Calu3 (cell line): ENCODE measurements at regions not wholly inside any gene's neighbourhood (a gene's known extent, or its start where the extent isn't known, plus 50 kb on each side); places are given as distances from the start of the nearest gene placed in this dataset.

Experiments used
- BruUV-seq: library from RNA; stranded (reverse); fragments of 400-500 nt; replicated peaks from 2 replicates; lab custom pipeline; 2021; lab: Mats Ljungman, UMichigan
- CTCF ChIA-PET: fragments of 300-600 bp; sonication (Branson Sonifier 250); formaldehyde crosslinking; loops from one replicate; lab custom pipeline; 2022; ENCODE audit warnings: antibody characterized with exemption; lab: Charles Lee
- DNase-seq: peaks from one replicate; pipeline ENCODE4 v3.0.0; 2022
- H3K27ac Mint-ChIP-seq: one replicate; pipeline ENCODE4 v1.8.0; 2022; ENCODE audit warnings: mixed read lengths; ENCODE audit not compliant: unreplicated experiment
- H3K27me3 Mint-ChIP-seq: one replicate; pipeline ENCODE4 v1.8.0; 2022; ENCODE audit warnings: mixed read lengths; ENCODE audit not compliant: unreplicated experiment
- H3K36me3 Mint-ChIP-seq: one replicate; pipeline ENCODE4 v1.8.0; 2022; ENCODE audit warnings: mild to moderate bottlenecking, moderate library complexity, mixed read lengths; ENCODE audit not compliant: insufficient read depth, unreplicated experiment
- H3K4me1 Mint-ChIP-seq: one replicate; pipeline ENCODE4 v1.8.0; 2022; ENCODE audit warnings: mild to moderate bottlenecking, low read depth, mixed read lengths; ENCODE audit not compliant: unreplicated experiment
- H3K4me3 Mint-ChIP-seq: one replicate; pipeline ENCODE4 v1.8.0; 2022; ENCODE audit warnings: mild to moderate bottlenecking, low read depth, moderate library complexity, mixed read lengths; ENCODE audit not compliant: unreplicated experiment
- H3K9me3 Mint-ChIP-seq: one replicate; pipeline ENCODE4 v1.8.0; 2022; ENCODE audit warnings: low read depth, mixed read lengths; ENCODE audit not compliant: unreplicated experiment
- intact Hi-C: fragments of 100-400 bp; cut with micrococcal nuclease; formaldehyde crosslinking; loops from one replicate; pipeline ENCODE4 v1.10.0; 2022; ENCODE audit not compliant: unreplicated experiment
- TF ChIP-seq, protein P1 (sequence below): fragments of 200-600 bp; IDR thresholded peaks from one replicate; pipeline ENCODE4 v1.8.0; 2022; ENCODE audit warnings: antibody characterized with exemption; ENCODE audit not compliant: unreplicated experiment

DNA sequence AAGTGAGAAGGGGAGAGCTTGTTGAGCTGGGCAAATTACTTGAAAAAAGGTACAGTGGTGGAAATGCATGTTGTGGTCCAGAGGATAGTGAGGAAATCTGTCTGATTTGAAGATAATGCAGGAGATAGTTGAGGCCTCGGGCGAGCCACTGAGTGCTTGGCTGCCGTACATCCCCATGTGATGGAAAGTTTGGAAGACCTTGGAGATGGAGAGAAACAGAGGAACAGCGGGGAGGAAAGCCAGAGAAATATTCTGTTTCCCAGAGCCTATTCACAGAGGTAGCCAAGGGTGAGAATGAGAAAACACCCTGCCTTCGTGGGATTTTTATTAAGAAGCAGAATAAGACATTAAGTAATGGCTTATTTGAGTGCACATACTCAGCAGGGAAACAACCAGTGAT is 498.2 kb downstream of the BCL11B start:
- CTCF ChIA-PET: no interaction called here
- H3K4me3 Mint-ChIP-seq: no peak overlapping the region
- TF ChIP-seq, protein P1, sequence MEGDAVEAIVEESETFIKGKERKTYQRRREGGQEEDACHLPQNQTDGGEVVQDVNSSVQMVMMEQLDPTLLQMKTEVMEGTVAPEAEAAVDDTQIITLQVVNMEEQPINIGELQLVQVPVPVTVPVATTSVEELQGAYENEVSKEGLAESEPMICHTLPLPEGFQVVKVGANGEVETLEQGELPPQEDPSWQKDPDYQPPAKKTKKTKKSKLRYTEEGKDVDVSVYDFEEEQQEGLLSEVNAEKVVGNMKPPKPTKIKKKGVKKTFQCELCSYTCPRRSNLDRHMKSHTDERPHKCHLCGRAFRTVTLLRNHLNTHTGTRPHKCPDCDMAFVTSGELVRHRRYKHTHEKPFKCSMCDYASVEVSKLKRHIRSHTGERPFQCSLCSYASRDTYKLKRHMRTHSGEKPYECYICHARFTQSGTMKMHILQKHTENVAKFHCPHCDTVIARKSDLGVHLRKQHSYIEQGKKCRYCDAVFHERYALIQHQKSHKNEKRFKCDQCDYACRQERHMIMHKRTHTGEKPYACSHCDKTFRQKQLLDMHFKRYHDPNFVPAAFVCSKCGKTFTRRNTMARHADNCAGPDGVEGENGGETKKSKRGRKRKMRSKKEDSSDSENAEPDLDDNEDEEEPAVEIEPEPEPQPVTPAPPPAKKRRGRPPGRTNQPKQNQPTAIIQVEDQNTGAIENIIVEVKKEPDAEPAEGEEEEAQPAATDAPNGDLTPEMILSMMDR: no peak
- no peaks in the 10 kb centered on the region for H3K4me1 Mint-ChIP-seq
- no TSS peak for BruUV-seq
- intact Hi-C loops: no loop called here
- H3K36me3 Mint-ChIP-seq: no peaks in the 10 kb centered on the region
- no peaks in the 10 kb centered on the region for H3K9me3 Mint-ChIP-seq
- DNase-seq: no peak
- H3K27ac Mint-ChIP-seq: no peak overlapping the region
- peaks cover 36% of the 10 kb centered on the region for H3K27me3 Mint-ChIP-seq

DNA sequence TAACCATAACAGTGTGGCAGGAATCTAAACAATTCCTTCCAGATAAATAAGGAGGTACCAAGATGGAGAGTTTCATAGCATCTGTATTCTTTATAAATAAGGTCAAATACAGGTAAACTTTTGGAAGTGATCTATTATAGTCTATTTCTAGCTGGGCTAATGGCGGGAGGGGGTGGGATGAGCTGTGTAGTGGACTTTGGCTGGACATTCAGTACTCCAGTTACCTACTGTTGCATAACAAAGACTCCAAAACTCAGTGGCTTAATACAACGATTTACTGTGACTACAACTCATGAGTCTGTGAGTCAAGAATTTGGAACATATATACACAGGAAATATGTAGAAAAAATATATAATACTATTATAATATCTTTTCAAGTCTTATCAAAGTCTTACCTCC is 496.1 kb downstream of the BCL11B start:
- TF ChIP-seq, protein P1: no peak
- peaks cover 36% of the 10 kb centered on the region for H3K27me3 Mint-ChIP-seq
- H3K4me3 Mint-ChIP-seq: no peak overlapping the region
- intact Hi-C loops: no loop called here
- H3K27ac Mint-ChIP-seq: no peak overlapping the region
- H3K36me3 Mint-ChIP-seq: no peaks in the 10 kb centered on the region
- no peaks in the 10 kb centered on the region for H3K4me1 Mint-ChIP-seq
- no peak for DNase-seq
- no peaks in the 10 kb centered on the region for H3K9me3 Mint-ChIP-seq
- no TSS peak for BruUV-seq
- CTCF ChIA-PET: no interaction called here

DNA sequence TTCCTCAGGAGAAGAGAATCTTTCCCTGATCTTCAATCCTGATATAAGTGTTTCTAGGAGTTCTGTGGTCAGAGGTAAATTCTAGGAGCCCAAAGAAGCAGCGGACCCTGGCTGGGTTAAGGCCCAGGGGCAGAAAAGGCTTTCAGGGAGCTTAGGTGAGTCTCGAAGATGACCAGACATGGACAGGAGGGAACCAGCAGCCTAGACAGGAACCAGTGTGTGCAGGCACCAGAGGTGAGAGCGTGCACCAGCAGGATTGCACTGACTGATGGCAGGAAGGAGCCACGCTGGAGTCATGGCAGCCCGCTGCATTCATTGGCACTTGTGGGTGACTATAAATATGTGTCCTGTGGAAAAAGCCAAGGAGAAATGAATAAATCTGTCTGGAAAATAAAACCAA is 489.9 kb downstream of the BCL11B start:
- Mint-ChIP-seq H3K36me3 (no peaks in the 10 kb centered on the region), H3K4me3 (no peak overlapping the region), H3K4me1 (no peaks in the 10 kb centered on the region), H3K27ac (no peak overlapping the region), H3K27me3 (peaks cover 14% of the 10 kb centered on the region), H3K9me3 (peaks cover 6% of the 10 kb centered on the region)
- CTCF ChIA-PET: no interaction called here
- intact Hi-C loops: no loop called here
- TF ChIP-seq, protein P1: no peak
- no TSS peak for BruUV-seq
- DNase-seq: no peak

DNA sequence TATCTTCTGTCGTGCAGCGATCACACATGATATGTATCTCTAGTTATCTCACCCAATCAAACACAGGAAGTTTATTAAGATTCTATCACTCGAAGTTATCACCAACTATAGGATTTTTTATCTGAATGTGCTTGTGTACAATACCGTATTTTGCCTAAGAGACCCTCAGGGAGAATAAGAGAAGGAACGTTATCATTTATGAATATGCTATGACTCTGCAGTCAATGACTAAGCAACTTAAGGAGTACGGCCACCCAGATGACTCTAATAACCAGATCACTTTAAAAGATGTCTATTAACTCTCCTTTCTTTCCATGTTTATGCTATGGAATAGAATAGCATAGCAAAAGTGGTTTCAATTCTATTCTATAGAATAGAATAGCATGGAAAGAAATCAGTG is 486.4 kb downstream of the BCL11B start:
- Mint-ChIP-seq H3K27me3 (peaks cover 44% of the 10 kb centered on the region), H3K9me3 (peaks cover 9% of the 10 kb centered on the region), H3K4me1 (no peaks in the 10 kb centered on the region), H3K36me3 (no peaks in the 10 kb centered on the region), H3K4me3 (no peak overlapping the region), H3K27ac (no peak overlapping the region)
- DNase-seq: no peak
- CTCF ChIA-PET: no interaction called here
- no TSS peak for BruUV-seq
- TF ChIP-seq, protein P1: no peak
- intact Hi-C loops: no loop called here

DNA sequence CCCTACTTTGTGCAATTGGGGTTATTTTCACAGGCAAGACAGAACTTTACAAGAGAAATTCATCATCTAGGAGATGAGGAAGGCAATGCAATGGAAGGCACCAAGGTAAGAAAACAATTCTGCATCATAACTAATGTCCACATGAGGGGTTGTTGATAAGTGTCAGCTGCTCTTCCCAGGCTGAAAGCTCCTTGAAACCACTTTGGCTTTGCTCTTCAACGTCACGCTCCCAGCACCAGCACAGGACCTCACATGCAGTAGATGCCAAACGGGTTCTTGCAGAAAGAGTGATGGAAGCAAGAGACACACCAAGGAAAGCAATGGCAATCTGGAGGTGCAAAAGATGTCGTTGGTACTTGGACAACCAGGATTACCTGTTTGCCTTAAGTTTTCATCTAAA is 485.5 kb downstream of the BCL11B start:
- H3K4me3 Mint-ChIP-seq: no peak overlapping the region
- intact Hi-C loops: no loop called here
- H3K4me1 Mint-ChIP-seq: no peaks in the 10 kb centered on the region
- BruUV-seq: no TSS peak
- no peak for DNase-seq
- peaks cover 44% of the 10 kb centered on the region for H3K27me3 Mint-ChIP-seq
- CTCF ChIA-PET: no interaction called here
- no peaks in the 10 kb centered on the region for H3K36me3 Mint-ChIP-seq
- peaks cover 9% of the 10 kb centered on the region for H3K9me3 Mint-ChIP-seq
- H3K27ac Mint-ChIP-seq: no peak overlapping the region
- TF ChIP-seq, protein P1: no peak
